Sigmoid colon (tissue), 4 donors: ENCODE measurements at regions not wholly inside any gene's neighbourhood (a gene's known extent, or its start where the extent isn't known, plus 50 kb on each side); places are given as distances from the start of the nearest gene placed in this dataset.

ENCODE experiments used
- CTCF ChIP-seq, 4 experiments: fragments of 450-650 bp in 3 of 4; fragments of 200-600 bp in 1 of 4; IDR thresholded peaks; one replicate each; pipeline ENCODE4 v1.5.1; 2016 to 2019; ENCODE audit warnings: antibody characterized with exemption in 4 of 4, mild to moderate bottlenecking in 3 of 4, moderate library complexity in 2 of 4
- EP300 ChIP-seq, 4 donors: sonication (generic); formaldehyde crosslinking; IDR thresholded peaks; one replicate each; pipeline ENCODE4 v1.6.1; 2017; ENCODE audit warnings: antibody characterized with exemption in 4 of 4
- POLR2AphosphoS5 ChIP-seq, 4 donors: sonication (generic); formaldehyde crosslinking; IDR thresholded peaks; one replicate each; pipeline ENCODE4 v1.6.1; 2017; ENCODE audit warnings: antibody characterized with exemption in 4 of 4

GRCh38 chr7:89796481-89796880 lies 357.8 kb upstream of the STEAP1 start:
- TF ChIP-seq CTCF (IDR thresholded peaks at IDR 0.05) (no peak), POLR2AphosphoS5 (IDR thresholded peaks at IDR 0.05) (no peak), EP300 (IDR thresholded peaks at IDR 0.05) (no peak)
